ENCODE measurements at regions not wholly inside any gene's neighbourhood (a gene's known extent, or its start where the extent isn't known, plus 50 kb on each side); places are given as distances from the start of the nearest gene placed in this dataset.

- DNase-seq: no peak
These were observed 155.5 kb downstream of the PMP22 start for GRCh38 chr17:15109608-15110007.

- no peak for DNase-seq
These were observed 156.1 kb downstream of the PMP22 start for GRCh38 chr17:15108992-15109391.

GRCh38 chr17:15106540-15106939 is 158.6 kb downstream of the PMP22 start:
- DNase-seq: no peak

- DNase-seq: no peak
These were observed 161.3 kb downstream of the PMP22 start for GRCh38 chr17:15103785-15104184.

GRCh38 chr17:15101175-15101574 is 164.0 kb downstream of the PMP22 start:
- DNase-seq: no peak

GRCh38 chr17:15096511-15096910 is 168.6 kb downstream of the PMP22 start:
- DNase-seq: no peak

- no peak for DNase-seq
These were observed 169.2 kb downstream of the PMP22 start for GRCh38 chr17:15095935-15096334.

- DNase-seq: no peak
These were observed 172.4 kb downstream of the PMP22 start for GRCh38 chr17:15092762-15093161.

GRCh38 chr17:15092261-15092660 is 172.9 kb downstream of the PMP22 start:
- DNase-seq: no peak

GRCh38 chr17:15091825-15092224 is 173.3 kb downstream of the PMP22 start:
- no peak for DNase-seq

- DNase-seq: no peak
These were observed 174.6 kb downstream of the PMP22 start for GRCh38 chr17:15090533-15090932.

GRCh38 chr17:15087946-15088345 is 177.2 kb downstream of the PMP22 start:
- DNase-seq: no peak

- no peak for DNase-seq
These were observed 178.3 kb downstream of the PMP22 start for GRCh38 chr17:15086776-15087295.

GRCh38 chr17:15085890-15086677 is 179.0 kb downstream of the PMP22 start:
- DNase-seq: no peak

- no peak for DNase-seq
These were observed 181.9 kb downstream of the PMP22 start for GRCh38 chr17:15083225-15083624.

- no peak for DNase-seq
These were observed 184.1 kb downstream of the PMP22 start for GRCh38 chr17:15081008-15081407.

- no peak for DNase-seq
These were observed 186.6 kb downstream of the PMP22 start for GRCh38 chr17:15078570-15078969.

- DNase-seq: no peak
These were observed 188.0 kb downstream of the PMP22 start for GRCh38 chr17:15076991-15077663.

GRCh38 chr17:15051933-15052332 is 213.2 kb downstream of the PMP22 start:
- no peak for DNase-seq

- DNase-seq: no peak
These were observed 215.3 kb downstream of the PMP22 start for GRCh38 chr17:15049795-15050160.

GRCh38 chr17:15048933-15049794 is 216.0 kb downstream of the PMP22 start:
- DNase-seq: no peak

GRCh38 chr17:15048381-15048780 is 216.7 kb downstream of the PMP22 start:
- no peak for DNase-seq

Measured in right lung (tissue), 2 donors.